ENCODE measurements at regions not wholly inside any gene's neighbourhood (a gene's known extent, or its start where the extent isn't known, plus 50 kb on each side); places are given as distances from the start of the nearest gene placed in this dataset.
A peak's percentile ranks its signal among the peaks of the same experiment; 100 is the strongest.

DNA sequence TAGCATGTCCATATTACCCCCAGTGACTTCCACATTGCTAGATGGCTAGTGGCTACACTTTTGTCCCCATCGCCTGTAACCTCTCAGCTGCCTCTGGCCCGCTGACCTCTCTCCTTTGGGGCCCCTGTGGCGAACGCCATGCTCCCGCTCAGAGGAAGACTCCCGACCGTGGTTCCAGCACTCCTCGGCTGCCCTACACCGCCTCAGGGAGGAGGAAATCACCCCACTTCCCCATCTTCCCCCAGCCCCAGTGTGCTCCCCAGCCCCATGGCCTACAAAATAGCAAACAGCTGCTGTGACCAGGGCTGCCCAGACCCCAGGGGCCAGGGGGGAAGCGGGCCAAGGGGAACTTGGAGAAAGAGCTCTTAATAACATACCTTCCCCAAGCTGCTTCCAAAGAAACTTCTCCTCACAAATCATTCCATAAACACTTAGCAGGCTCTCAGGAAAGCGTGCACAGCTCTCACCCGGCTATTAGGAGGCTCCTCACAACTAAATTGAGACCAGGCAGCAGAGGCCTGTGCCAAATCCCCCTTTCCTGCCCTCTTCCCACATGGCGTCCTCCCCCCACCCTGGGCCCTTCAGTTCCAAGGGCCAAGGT lies 63.5 kb upstream of the WNT11 start:
- H3K27ac ChIP-seq (ENCODE audit: low read length, poor library complexity, severe bottlenecking), result no peak overlapping the region
- H3K9ac ChIP-seq (ENCODE audit: low read length), result peak overlapping the region; percentile 63
- no peak overlapping the region for H3K18ac ChIP-seq (ENCODE audit: low read depth in 1 of 2, low read length in 2 of 2)
- H3K79me1 ChIP-seq (replicated peaks; ENCODE audit: low read length, poor library complexity, severe bottlenecking), result no peaks in the 10 kb centered on the region
- WGBS, result 71% methylated on average over 13 of the region's 13 CpGs
- H4K8ac ChIP-seq (ENCODE audit: low read length), result no peak overlapping the region
- no peak overlapping the region for H3K14ac ChIP-seq (ENCODE audit: low read length in 2 of 2)
- H3K4me1 ChIP-seq (ENCODE audit: control insufficient read depth, insufficient read depth, low read depth, low read length), result peaks cover 4% of the 10 kb centered on the region
- no peak for DNase-seq
- no peaks in the 10 kb centered on the region for H3K36me3 ChIP-seq (ENCODE audit: control insufficient read depth in 1 of 2, insufficient read depth in 2 of 2, low read depth in 1 of 2, low read length in 2 of 2)
- no peak overlapping the region for H2AK5ac ChIP-seq (ENCODE audit: low read length, severe bottlenecking)
- peak overlapping the region in 1 of 2 experiments; percentile 58 for H3K4me3 ChIP-seq (ENCODE audit: insufficient read depth in 1 of 2, low read depth in 1 of 2, low read length in 2 of 2)
- no peak overlapping the region for H2BK12ac ChIP-seq (ENCODE audit: low read length in 2 of 2)
- H2BK120ac ChIP-seq (ENCODE audit: low read depth, low read length), result no peak overlapping the region
- no peak overlapping the region for H2BK15ac ChIP-seq (ENCODE audit: low read depth, poor library complexity, severe bottlenecking)
- H3K4ac ChIP-seq (ENCODE audit: low read depth in 1 of 2, low read length in 2 of 2), result no peak overlapping the region
- no peak overlapping the region for H4K91ac ChIP-seq (ENCODE audit: low read length)
- H2BK5ac ChIP-seq (ENCODE audit: low read depth, low read length, poor library complexity, severe bottlenecking), result no peak overlapping the region
- H3K23ac ChIP-seq (ENCODE audit: low read length in 2 of 2), result no peak overlapping the region
- no peak overlapping the region for H3K4me2 ChIP-seq (ENCODE audit: low read length, poor library complexity, severe bottlenecking)
- no peak overlapping the region for H2AFZ ChIP-seq (ENCODE audit: low read depth, low read length)
- peaks cover 0 to 53% of the 10 kb centered on the region in 2 experiments for H3K27me3 ChIP-seq (ENCODE audit: control insufficient read depth in 1 of 2, insufficient read depth in 1 of 2, low read length in 2 of 2)
- peaks cover 8% of the 10 kb centered on the region for H3K9me3 ChIP-seq (ENCODE audit: control insufficient read depth, low read length)

DNA sequence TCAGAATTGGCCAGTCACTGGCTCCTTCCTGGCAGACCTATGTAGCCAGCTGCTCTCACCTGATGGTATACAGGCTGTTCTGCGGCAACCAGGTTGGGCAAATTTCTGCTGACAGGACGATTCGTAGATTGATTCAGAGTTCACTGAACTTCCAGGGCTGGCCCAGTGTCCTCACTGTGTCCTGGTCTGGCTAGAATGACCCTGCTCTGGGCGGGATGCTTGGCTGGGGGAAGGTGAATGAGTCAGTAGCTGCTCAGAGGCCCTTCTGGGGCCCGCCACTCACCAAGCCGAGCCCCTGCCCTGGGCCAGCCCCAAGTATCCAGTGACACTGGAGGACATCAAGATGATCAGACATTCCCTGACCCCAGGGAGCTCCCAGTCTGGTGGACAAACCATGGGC lies 62.9 kb upstream of the WNT11 start:
- no peak overlapping the region for H2BK120ac ChIP-seq (ENCODE audit: low read depth, low read length)
- H2BK5ac ChIP-seq (ENCODE audit: low read depth, low read length, poor library complexity, severe bottlenecking), result no peak overlapping the region
- no peak overlapping the region for H3K18ac ChIP-seq (ENCODE audit: low read depth in 1 of 2, low read length in 2 of 2)
- no peak overlapping the region for H2BK15ac ChIP-seq (ENCODE audit: low read depth, poor library complexity, severe bottlenecking)
- no peak overlapping the region for H4K8ac ChIP-seq (ENCODE audit: low read length)
- no peaks in the 10 kb centered on the region for H3K79me1 ChIP-seq (replicated peaks; ENCODE audit: low read length, poor library complexity, severe bottlenecking)
- no peak overlapping the region for H2AK5ac ChIP-seq (ENCODE audit: low read length, severe bottlenecking)
- no peak overlapping the region for H2AFZ ChIP-seq (ENCODE audit: low read depth, low read length)
- no peak overlapping the region for H4K91ac ChIP-seq (ENCODE audit: low read length)
- H3K27me3 ChIP-seq (ENCODE audit: control insufficient read depth in 1 of 2, insufficient read depth in 1 of 2, low read length in 2 of 2), result peaks cover 0 to 51% of the 10 kb centered on the region in 2 experiments
- H3K9ac ChIP-seq (ENCODE audit: low read length), result peak overlapping the region; percentile 63
- no peak overlapping the region for H3K27ac ChIP-seq (ENCODE audit: low read length, poor library complexity, severe bottlenecking)
- H3K4ac ChIP-seq (ENCODE audit: low read depth in 1 of 2, low read length in 2 of 2), result no peak overlapping the region
- H3K36me3 ChIP-seq (ENCODE audit: control insufficient read depth in 1 of 2, insufficient read depth in 2 of 2, low read depth in 1 of 2, low read length in 2 of 2), result no peaks in the 10 kb centered on the region
- 80% methylated on average over 6 of the region's 6 CpGs for WGBS
- H3K4me2 ChIP-seq (ENCODE audit: low read length, poor library complexity, severe bottlenecking), result no peak overlapping the region
- peaks cover 4% of the 10 kb centered on the region for H3K4me1 ChIP-seq (ENCODE audit: control insufficient read depth, insufficient read depth, low read depth, low read length)
- peak overlapping the region in 1 of 2 experiments; percentile 58 for H3K4me3 ChIP-seq (ENCODE audit: insufficient read depth in 1 of 2, low read depth in 1 of 2, low read length in 2 of 2)
- no peak for DNase-seq
- H3K9me3 ChIP-seq (ENCODE audit: control insufficient read depth, low read length), result peaks cover 3% of the 10 kb centered on the region
- no peak overlapping the region for H3K14ac ChIP-seq (ENCODE audit: low read length in 2 of 2)
- H2BK12ac ChIP-seq (ENCODE audit: low read length in 2 of 2), result no peak overlapping the region
- H3K23ac ChIP-seq (ENCODE audit: low read length in 2 of 2), result no peak overlapping the region

DNA sequence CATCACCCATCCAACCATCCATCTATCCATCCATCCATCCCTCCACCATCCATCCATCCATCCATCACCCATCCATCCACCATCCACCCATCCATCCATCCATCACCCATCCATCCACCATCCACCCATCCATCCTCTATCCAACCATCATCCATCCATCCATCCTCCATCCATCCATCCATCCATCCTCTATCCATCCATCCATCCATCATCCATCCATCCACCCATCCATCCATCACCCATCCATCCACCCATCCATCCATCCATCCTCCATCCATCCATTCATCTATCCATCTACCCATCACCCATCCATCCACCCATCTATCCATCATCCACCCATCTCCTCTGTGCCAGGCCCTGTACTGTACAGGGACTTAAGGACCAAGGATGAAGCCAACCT lies 62.2 kb upstream of the WNT11 start:
- H3K27ac ChIP-seq (ENCODE audit: low read length, poor library complexity, severe bottlenecking), result no peak overlapping the region
- no peak overlapping the region for H3K4ac ChIP-seq (ENCODE audit: low read depth in 1 of 2, low read length in 2 of 2)

DNA sequence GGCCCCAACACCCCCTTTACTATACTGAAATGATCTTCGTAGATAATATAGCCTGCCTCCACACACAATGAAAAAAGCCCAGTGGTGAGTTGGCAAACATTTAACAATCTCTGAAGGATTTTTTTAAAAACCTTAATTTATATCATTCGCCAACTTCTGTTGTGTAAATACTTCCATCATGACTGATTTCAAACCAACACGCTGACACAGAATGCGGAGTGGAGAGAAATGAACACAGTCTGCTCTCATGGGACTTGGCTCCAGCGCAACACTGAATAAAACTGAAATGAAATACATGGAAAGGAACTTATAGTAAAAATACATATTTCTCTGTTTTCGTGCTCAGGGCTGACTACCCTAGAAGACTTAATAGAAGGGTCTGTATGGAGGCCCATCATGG lies 61.3 kb upstream of the WNT11 start:
- H3K14ac ChIP-seq (ENCODE audit: low read length in 2 of 2), result no peak overlapping the region
- peak overlapping the region; percentile 87 for H3K9ac ChIP-seq (ENCODE audit: low read length)
- 86% methylated on average over 5 of the region's 6 CpGs for WGBS
- H3K23ac ChIP-seq (ENCODE audit: low read length in 2 of 2), result no peak overlapping the region
- no peak overlapping the region for H4K8ac ChIP-seq (ENCODE audit: low read length)
- no peak overlapping the region for H2BK5ac ChIP-seq (ENCODE audit: low read depth, low read length, poor library complexity, severe bottlenecking)
- no peaks in the 10 kb centered on the region for H3K9me3 ChIP-seq (ENCODE audit: control insufficient read depth, low read length)
- H3K4me2 ChIP-seq (ENCODE audit: low read length, poor library complexity, severe bottlenecking), result no peak overlapping the region
- no peak overlapping the region for H2AFZ ChIP-seq (ENCODE audit: low read depth, low read length)
- no peak overlapping the region for H2AK5ac ChIP-seq (ENCODE audit: low read length, severe bottlenecking)
- H4K91ac ChIP-seq (ENCODE audit: low read length), result no peak overlapping the region
- peaks cover 4% of the 10 kb centered on the region for H3K4me1 ChIP-seq (ENCODE audit: control insufficient read depth, insufficient read depth, low read depth, low read length)
- H3K27ac ChIP-seq (ENCODE audit: low read length, poor library complexity, severe bottlenecking), result no peak overlapping the region
- H3K27me3 ChIP-seq (ENCODE audit: control insufficient read depth in 1 of 2, insufficient read depth in 1 of 2, low read length in 2 of 2), result peaks cover 3 to 61% of the 10 kb centered on the region in 2 experiments
- H2BK15ac ChIP-seq (ENCODE audit: low read depth, poor library complexity, severe bottlenecking), result no peak overlapping the region
- no peaks in the 10 kb centered on the region for H3K79me1 ChIP-seq (replicated peaks; ENCODE audit: low read length, poor library complexity, severe bottlenecking)
- no peak overlapping the region for H2BK120ac ChIP-seq (ENCODE audit: low read depth, low read length)
- no peaks in the 10 kb centered on the region for H3K36me3 ChIP-seq (ENCODE audit: control insufficient read depth in 1 of 2, insufficient read depth in 2 of 2, low read depth in 1 of 2, low read length in 2 of 2)
- no peak overlapping the region for H2BK12ac ChIP-seq (ENCODE audit: low read length in 2 of 2)
- H3K4ac ChIP-seq (ENCODE audit: low read depth in 1 of 2, low read length in 2 of 2), result no peak overlapping the region
- no peak for DNase-seq
- no peak overlapping the region for H3K18ac ChIP-seq (ENCODE audit: low read depth in 1 of 2, low read length in 2 of 2)
- peak overlapping the region in 1 of 2 experiments; percentile 41 for H3K4me3 ChIP-seq (ENCODE audit: insufficient read depth in 1 of 2, low read depth in 1 of 2, low read length in 2 of 2)

More for the DNA sequence above, 62.2 kb upstream of the WNT11 start:
- H3K4me2 ChIP-seq (ENCODE audit: low read length, poor library complexity, severe bottlenecking), result no peak overlapping the region
- H4K91ac ChIP-seq (ENCODE audit: low read length), result no peak overlapping the region
- no peak overlapping the region for H2BK12ac ChIP-seq (ENCODE audit: low read length in 2 of 2)
- peak overlapping the region in 1 of 2 experiments; percentile 23 for H3K14ac ChIP-seq (ENCODE audit: low read length in 2 of 2)
- H3K4me3 ChIP-seq (ENCODE audit: insufficient read depth in 1 of 2, low read depth in 1 of 2, low read length in 2 of 2), result no peak overlapping the region
- H3K36me3 ChIP-seq (ENCODE audit: control insufficient read depth in 1 of 2, insufficient read depth in 2 of 2, low read depth in 1 of 2, low read length in 2 of 2), result no peaks in the 10 kb centered on the region
- H2BK5ac ChIP-seq (ENCODE audit: low read depth, low read length, poor library complexity, severe bottlenecking), result no peak overlapping the region
- H2BK15ac ChIP-seq (ENCODE audit: low read depth, poor library complexity, severe bottlenecking), result no peak overlapping the region
- no peak overlapping the region for H2AK5ac ChIP-seq (ENCODE audit: low read length, severe bottlenecking)
- H3K9ac ChIP-seq (ENCODE audit: low read length), result no peak overlapping the region
- no peaks in the 10 kb centered on the region for H3K9me3 ChIP-seq (ENCODE audit: control insufficient read depth, low read length)
- no peak overlapping the region for H3K23ac ChIP-seq (ENCODE audit: low read length in 2 of 2)
- H3K27me3 ChIP-seq (ENCODE audit: control insufficient read depth in 1 of 2, insufficient read depth in 1 of 2, low read length in 2 of 2), result peaks cover 0 to 51% of the 10 kb centered on the region in 2 experiments
- no peak for DNase-seq
- peaks cover 4% of the 10 kb centered on the region for H3K4me1 ChIP-seq (ENCODE audit: control insufficient read depth, insufficient read depth, low read depth, low read length)
- H2BK120ac ChIP-seq (ENCODE audit: low read depth, low read length), result no peak overlapping the region
- H4K8ac ChIP-seq (ENCODE audit: low read length), result no peak overlapping the region
- no peak overlapping the region for H3K18ac ChIP-seq (ENCODE audit: low read depth in 1 of 2, low read length in 2 of 2)
- no peak overlapping the region for H2AFZ ChIP-seq (ENCODE audit: low read depth, low read length)
- H3K79me1 ChIP-seq (replicated peaks; ENCODE audit: low read length, poor library complexity, severe bottlenecking), result no peaks in the 10 kb centered on the region
